Panc1 (cell line): ENCODE measurements at regions not wholly inside any gene's neighbourhood (a gene's known extent, or its start where the extent isn't known, plus 50 kb on each side); places are given as distances from the start of the nearest gene placed in this dataset.

ENCODE experiments used
- ATAC-seq: fragments of 200-7000 bp; cut with Tn5 transposase; 2 replicates; pipeline ENCODE4 v1.9.1; 2020; ENCODE audit warnings: mild to moderate bottlenecking, moderate library complexity
- BruUV-seq: library from RNA; stranded (reverse); fragments of 400-500 nt; replicated peaks from 2 replicates; lab custom pipeline; 2021; lab: Mats Ljungman, UMichigan
- CTCF ChIA-PET: fragments of 300-600 bp; sonication (Branson Sonifier 250); formaldehyde crosslinking; loops from one replicate; lab custom pipeline; 2022; ENCODE audit warnings: antibody characterized with exemption; lab: Charles Lee
- POLR2A ChIA-PET: fragments of 300-600 bp; sonication (Branson Sonifier 250); formaldehyde crosslinking; loops from one replicate; lab custom pipeline; 2022; ENCODE audit warnings: antibody characterized with exemption; lab: Charles Lee
- DNase-seq: peaks from one replicate; pipeline ENCODE4 v3.0.0-alpha.2; 2010; ENCODE audit warnings: low read depth, low spot score
- H3K27ac ChIP-seq: 2 replicates; pipeline ENCODE4 v1.5.1; 2011; ENCODE audit warnings: mild to moderate bottlenecking, low read length, inconsistent platforms
- H3K27me3 ChIP-seq: fragments of 200-500 bp; sonication (Bioruptor generic); 2 replicates; pipeline ENCODE4 v1.6.0; 2014; ENCODE audit warnings: low read length, inconsistent platforms; ENCODE audit not compliant: control insufficient read depth, insufficient read depth
- H3K36me3 ChIP-seq: fragments of 200-500 bp; sonication (Bioruptor generic); 2 replicates; pipeline ENCODE4 v1.5.1; 2014; ENCODE audit warnings: inconsistent platforms, mild to moderate bottlenecking, low read length, moderate library complexity; ENCODE audit not compliant: control insufficient read depth, insufficient read depth
- H3K4me1 ChIP-seq: 2 replicates; pipeline ENCODE4 v1.5.1; 2011; ENCODE audit warnings: inconsistent platforms, mild to moderate bottlenecking, low read length, moderate library complexity; ENCODE audit not compliant: control insufficient read depth, insufficient read depth
- H3K4me3 ChIP-seq, 2 experiments: 2 replicates each; pipeline ENCODE4 v1.5.1; 2011 to 2012; ENCODE audit warnings: low read depth in 2 of 2, low read length in 2 of 2, mild to moderate bottlenecking in 2 of 2, inconsistent platforms in 1 of 2, moderate library complexity in 1 of 2
- H3K9me3 ChIP-seq: fragments of 200-500 bp; sonication (Bioruptor generic); 2 replicates; pipeline ENCODE4 v1.5.1; 2014; ENCODE audit warnings: low read depth, mild to moderate bottlenecking, inconsistent platforms, low read length, moderate library complexity; ENCODE audit not compliant: control insufficient read depth, insufficient read depth
- CTCF ChIP-seq: fragments of 450-650 bp; IDR thresholded peaks from 2 replicates; pipeline ENCODE4 v1.5.1; 2017; ENCODE audit warnings: mild to moderate bottlenecking
- POLR2AphosphoS5 ChIP-seq: IDR thresholded peaks from 2 replicates; pipeline ENCODE4 v1.6.1; 2012; ENCODE audit warnings: mild to moderate bottlenecking, low read depth, low read length, moderate library complexity
- REST ChIP-seq, 2 experiments: IDR thresholded peaks; 2 replicates each; pipeline ENCODE4 v1.6.1; 2011 to 2012; ENCODE audit warnings: low read depth in 2 of 2, control low read depth in 1 of 2, low read length in 1 of 2, mild to moderate bottlenecking in 1 of 2, moderate library complexity in 1 of 2; ENCODE audit not compliant: insufficient read depth in 1 of 2
- SIN3A ChIP-seq: IDR thresholded peaks from 2 replicates; pipeline ENCODE4 v1.6.1; 2012; ENCODE audit warnings: low read depth, mild to moderate bottlenecking, low read length, moderate library complexity, borderline replicate concordance; ENCODE audit not compliant: insufficient read depth
- TCF7L2 ChIP-seq: IDR thresholded peaks from 2 replicates; pipeline ENCODE4 v1.6.1; 2011; ENCODE audit warnings: mild to moderate bottlenecking, low read depth, low read length, inconsistent platforms
- in situ Hi-C: cut with HindIII; loops from 2 replicates; pipeline ENCODE4 v1.10.0; 2016; ENCODE audit warnings: low sequenced_read_pairs, low pct_unique_long_range_greater_than_20kb
- intact Hi-C: fragments of 100-400 bp; cut with micrococcal nuclease; formaldehyde crosslinking; loops from one replicate; pipeline ENCODE4 v1.10.0; 2022; ENCODE audit not compliant: unreplicated experiment

- Histone ChIP-seq H3K9me3 (no peaks in the 10 kb centered on the region), H3K4me1 (no peaks in the 10 kb centered on the region), H3K4me3 (no peak overlapping the region), H3K27ac (no peak overlapping the region), H3K27me3 (no peaks in the 10 kb centered on the region), H3K36me3 (no peaks in the 10 kb centered on the region)
- no peak for ATAC-seq
- TF ChIP-seq REST (IDR thresholded peaks at IDR 0.05; ENCODE audit: insufficient read depth in 1 of 2, low read depth in 2 of 2, low read length in 1 of 2) = no peak
- no peak for TF ChIP-seq CTCF
- in situ Hi-C loops (no loop called here), intact Hi-C loops (no loop called here)
- ChIA-PET CTCF (no interaction called here), POLR2A (no interaction called here)
- DNase-seq = no peak
- BruUV-seq = no TSS peak
Measured at GRCh38 chr4:123312116-123312515, 84.5 kb upstream of the SPRY1 start.

- Histone ChIP-seq H3K4me1 (no peaks in the 10 kb centered on the region), H3K9me3 (no peaks in the 10 kb centered on the region), H3K4me3 (no peak overlapping the region), H3K27me3 (no peaks in the 10 kb centered on the region), H3K27ac (no peak overlapping the region), H3K36me3 (no peaks in the 10 kb centered on the region)
- ChIA-PET POLR2A (no interaction called here), CTCF (no interaction called here)
- intact Hi-C loops (no loop called here), in situ Hi-C loops (no loop called here)
- no peak for ATAC-seq
- TF ChIP-seq SIN3A (no peak), POLR2AphosphoS5 (no peak), TCF7L2 (no peak), CTCF (no peak), REST (IDR thresholded peaks at IDR 0.05; ENCODE audit: insufficient read depth in 1 of 2, low read depth in 2 of 2, low read length in 1 of 2) (no peak)
- no peak for DNase-seq
- BruUV-seq = no TSS peak
Measured at GRCh38 chr4:123312951-123313592, 83.5 kb upstream of the SPRY1 start.
